ENCODE measurements at regions not wholly inside any gene's neighbourhood (a gene's known extent, or its start where the extent isn't known, plus 50 kb on each side); places are given as distances from the start of the nearest gene placed in this dataset.
A peak's percentile ranks its signal among the peaks of the same experiment; 100 is the strongest.
"Not testable (repeated sequence)": the region's sequence is repeated elsewhere in the genome, so short reads cannot be mapped to it uniquely, and the experiment has no call there.

DNA sequence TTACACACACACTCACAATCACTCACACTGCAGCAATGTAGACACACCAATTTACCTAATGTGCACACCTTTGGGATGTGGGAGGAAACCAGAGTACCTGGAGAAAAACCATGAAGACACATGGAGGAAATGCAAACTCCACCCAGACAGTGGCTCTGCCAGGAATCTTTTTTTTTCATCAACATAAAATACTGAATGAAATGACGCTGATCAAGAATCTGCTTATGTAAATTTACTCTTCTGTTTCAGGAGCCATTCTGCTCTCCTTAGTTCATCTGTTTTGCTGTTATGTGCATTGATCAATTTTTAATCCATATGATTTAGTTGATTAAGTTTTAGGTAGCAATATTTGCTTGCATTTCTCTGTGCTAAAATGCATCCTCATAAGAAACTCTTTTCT lies 414.2 kb upstream of the CCDC54 start:
- no peak for DNase-seq (ENCODE audit: low read depth)
- TF ChIP-seq, protein P1, sequence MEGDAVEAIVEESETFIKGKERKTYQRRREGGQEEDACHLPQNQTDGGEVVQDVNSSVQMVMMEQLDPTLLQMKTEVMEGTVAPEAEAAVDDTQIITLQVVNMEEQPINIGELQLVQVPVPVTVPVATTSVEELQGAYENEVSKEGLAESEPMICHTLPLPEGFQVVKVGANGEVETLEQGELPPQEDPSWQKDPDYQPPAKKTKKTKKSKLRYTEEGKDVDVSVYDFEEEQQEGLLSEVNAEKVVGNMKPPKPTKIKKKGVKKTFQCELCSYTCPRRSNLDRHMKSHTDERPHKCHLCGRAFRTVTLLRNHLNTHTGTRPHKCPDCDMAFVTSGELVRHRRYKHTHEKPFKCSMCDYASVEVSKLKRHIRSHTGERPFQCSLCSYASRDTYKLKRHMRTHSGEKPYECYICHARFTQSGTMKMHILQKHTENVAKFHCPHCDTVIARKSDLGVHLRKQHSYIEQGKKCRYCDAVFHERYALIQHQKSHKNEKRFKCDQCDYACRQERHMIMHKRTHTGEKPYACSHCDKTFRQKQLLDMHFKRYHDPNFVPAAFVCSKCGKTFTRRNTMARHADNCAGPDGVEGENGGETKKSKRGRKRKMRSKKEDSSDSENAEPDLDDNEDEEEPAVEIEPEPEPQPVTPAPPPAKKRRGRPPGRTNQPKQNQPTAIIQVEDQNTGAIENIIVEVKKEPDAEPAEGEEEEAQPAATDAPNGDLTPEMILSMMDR (IDR thresholded peaks at IDR 0.05; ENCODE audit: insufficient read depth, low read depth, low read length) = no peak
- no peak overlapping the region for H3K4me3 ChIP-seq (ENCODE audit: low read depth, low read length)

DNA sequence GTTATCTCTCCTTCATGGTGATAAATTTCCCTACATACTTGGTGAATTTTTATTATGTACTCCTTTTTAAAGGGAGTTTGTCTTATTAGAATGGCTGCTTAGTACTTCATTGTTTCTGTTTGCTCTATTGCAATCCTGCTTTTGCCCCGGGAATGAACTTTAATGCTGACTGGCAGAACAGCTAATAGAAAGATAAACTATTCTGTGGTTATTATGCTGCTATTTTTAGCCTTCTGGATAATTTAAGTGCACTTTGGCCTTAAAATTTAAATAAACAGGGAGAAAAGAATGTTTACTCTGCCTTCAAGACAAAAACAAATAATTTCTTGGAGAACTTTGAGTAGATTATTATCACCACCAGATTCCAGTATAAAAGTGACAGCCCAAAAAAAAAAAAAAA lies 413.8 kb upstream of the CCDC54 start:
- H3K4me3 ChIP-seq (ENCODE audit: low read depth, low read length) = no peak overlapping the region
- TF ChIP-seq, protein P1 (IDR thresholded peaks at IDR 0.05; ENCODE audit: insufficient read depth, low read depth, low read length) = no peak
- peak; percentile 71 for DNase-seq (ENCODE audit: low read depth)

DNA sequence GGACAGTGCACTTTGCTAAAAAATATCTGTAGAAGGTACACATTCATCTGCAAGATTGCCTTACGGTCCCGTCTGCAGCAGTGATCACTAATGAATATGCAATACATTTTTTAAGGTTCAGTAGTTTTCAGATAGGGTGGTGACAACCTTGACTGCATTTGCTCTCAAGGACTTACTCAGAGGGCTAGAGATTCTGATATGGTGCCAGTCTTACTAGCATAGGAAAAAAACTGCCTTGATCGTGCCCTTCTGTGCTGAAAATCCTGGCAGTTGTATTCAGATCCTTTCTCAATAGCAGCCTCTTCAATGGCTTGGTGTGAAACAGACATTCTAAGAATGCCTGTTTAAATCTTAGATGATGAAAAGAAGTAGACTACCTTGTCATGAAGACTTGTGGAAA lies 411.9 kb upstream of the CCDC54 start:
- DNase-seq (ENCODE audit: low read depth) = no peak
- TF ChIP-seq, protein P1 (IDR thresholded peaks at IDR 0.05; ENCODE audit: insufficient read depth, low read depth, low read length) = no peak
- no peak overlapping the region for H3K4me3 ChIP-seq (ENCODE audit: low read depth, low read length)

DNA sequence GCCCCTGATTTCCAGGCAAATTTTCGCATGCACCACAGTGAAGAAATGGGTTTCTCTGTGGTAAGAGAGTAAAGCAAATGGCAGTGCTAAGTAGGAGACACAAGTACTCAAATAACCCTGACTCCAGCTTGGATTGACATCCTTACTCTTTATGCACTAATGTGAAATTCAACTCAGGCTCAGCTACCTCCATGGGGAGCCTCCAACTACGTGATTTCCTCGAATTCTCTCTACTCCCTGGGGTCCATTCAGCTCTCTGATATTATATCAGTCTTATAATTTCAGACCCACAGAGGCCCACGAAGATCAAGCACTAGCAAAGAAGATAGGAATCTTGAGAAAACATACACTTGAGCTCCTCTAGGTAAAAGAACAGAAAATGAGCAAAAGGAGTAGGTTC lies 407.6 kb upstream of the CCDC54 start:
- no peak for DNase-seq (ENCODE audit: low read depth)
- no peak overlapping the region for H3K4me3 ChIP-seq (ENCODE audit: low read depth, low read length)
- TF ChIP-seq, protein P1 (IDR thresholded peaks at IDR 0.05; ENCODE audit: insufficient read depth, low read depth, low read length) = no peak

DNA sequence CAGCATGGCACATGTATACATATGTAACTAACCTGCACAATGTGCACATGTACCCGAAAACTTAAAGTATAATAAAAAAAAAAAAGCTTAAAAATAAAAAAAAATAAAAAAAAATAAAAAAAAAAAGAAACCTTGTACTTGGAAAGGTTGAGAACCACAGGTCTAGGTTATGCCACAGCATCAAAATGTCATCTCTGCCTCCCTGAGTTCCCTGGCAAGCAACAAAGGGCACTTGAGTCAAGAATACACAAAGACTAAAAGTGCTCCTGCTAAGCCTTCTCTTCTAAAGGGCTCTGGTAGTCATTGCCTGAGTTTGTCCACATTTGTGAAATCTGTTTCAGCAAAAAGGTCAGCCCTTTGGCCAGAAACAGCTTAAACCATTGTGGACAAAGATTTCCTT lies 395.8 kb upstream of the CCDC54 start:
- TF ChIP-seq, protein P1 (IDR thresholded peaks at IDR 0.05; ENCODE audit: insufficient read depth, low read depth, low read length) = no peak
- H3K4me3 ChIP-seq (ENCODE audit: low read depth, low read length) = no peak overlapping the region
- no peak for DNase-seq (ENCODE audit: low read depth)

DNA sequence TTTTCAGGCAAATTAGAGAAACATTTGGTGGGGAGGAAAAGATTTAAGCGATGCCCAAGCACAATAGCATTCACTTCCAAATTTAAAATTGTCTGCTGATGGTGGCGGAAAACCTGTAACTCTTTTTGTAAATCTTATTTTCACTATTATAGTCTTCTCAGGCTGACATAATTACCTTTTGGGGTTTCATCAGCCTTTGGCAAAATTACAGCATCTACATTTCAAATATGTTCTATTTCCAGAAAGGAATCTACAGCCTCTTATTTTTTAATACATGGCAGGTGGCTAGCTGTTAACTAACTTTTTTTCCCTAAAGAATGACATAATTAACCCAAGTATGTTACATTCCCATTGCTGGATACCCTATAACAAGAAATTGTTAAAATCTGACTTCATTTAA lies 391.5 kb upstream of the CCDC54 start:
- TF ChIP-seq, protein P1 (IDR thresholded peaks at IDR 0.05; ENCODE audit: insufficient read depth, low read depth, low read length) = no peak
- no peak for DNase-seq (ENCODE audit: low read depth)
- no peak overlapping the region for H3K4me3 ChIP-seq (ENCODE audit: low read depth, low read length)

DNA sequence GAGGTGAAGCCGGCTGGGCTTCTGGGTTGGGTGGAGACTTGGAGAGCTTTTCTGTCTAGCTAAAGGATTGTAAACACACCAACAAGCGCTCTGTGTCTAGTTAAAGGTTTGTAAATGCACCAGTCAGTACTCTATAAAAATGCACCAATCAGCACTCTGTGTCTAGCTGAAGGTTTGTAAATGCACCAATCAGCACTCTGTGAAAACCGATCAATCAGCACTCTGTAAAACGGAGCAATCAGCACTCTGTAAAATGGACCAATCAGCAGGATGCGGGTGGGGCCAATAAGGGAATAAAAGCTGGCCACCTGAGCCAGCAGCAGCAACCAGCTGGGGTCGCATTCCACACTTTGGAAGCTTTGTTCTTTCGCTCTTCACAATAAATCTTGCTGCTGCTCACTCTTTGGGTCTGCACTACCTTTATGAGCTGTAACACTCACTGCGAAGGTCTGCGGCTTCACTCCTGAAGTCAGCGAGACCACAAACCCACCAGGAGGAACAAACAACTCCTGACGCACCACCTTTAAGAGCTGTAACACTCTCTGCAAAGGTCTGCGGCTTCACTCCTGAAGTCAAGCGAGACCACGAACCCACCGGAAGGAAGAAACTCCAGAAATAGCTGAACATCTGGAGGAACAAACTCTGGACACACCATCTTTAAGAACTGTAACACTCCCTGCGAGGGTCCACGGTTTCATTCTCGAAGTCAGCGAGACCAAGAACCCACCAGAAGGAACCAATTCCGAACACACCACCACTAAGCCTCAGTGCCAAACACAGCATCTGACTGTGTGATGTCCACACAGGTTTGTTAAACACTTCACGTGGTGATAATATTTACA lies 378.2 kb upstream of the CCDC54 start:
- DNase-seq (ENCODE audit: low read depth); H3K4me3 ChIP-seq (ENCODE audit: low read depth, low read length): not testable (repeated sequence)
